H7 (cell line): ENCODE measurements at regions not wholly inside any gene's neighbourhood (a gene's known extent, or its start where the extent isn't known, plus 50 kb on each side); places are given as distances from the start of the nearest gene placed in this dataset.

Source experiments
- DNase-seq: peaks from one replicate; pipeline ENCODE4 v3.0.0; 2012
- H3K27me3 ChIP-seq: 2 replicates; pipeline ENCODE4 v1.6.0; 2011; ENCODE audit warnings: mild to moderate bottlenecking, low read length; ENCODE audit not compliant: control insufficient read depth, insufficient read depth
- H3K36me3 ChIP-seq: replicated peaks from 2 replicates; pipeline ENCODE4 v1.5.1; 2011; ENCODE audit warnings: low read length; ENCODE audit not compliant: control insufficient read depth, insufficient read depth
- H3K4me3 ChIP-seq: 2 replicates; pipeline ENCODE4 v1.5.1; 2011; ENCODE audit warnings: low read depth, mild to moderate bottlenecking, control low read depth, low read length, moderate library complexity; ENCODE audit not compliant: insufficient read depth

DNA sequence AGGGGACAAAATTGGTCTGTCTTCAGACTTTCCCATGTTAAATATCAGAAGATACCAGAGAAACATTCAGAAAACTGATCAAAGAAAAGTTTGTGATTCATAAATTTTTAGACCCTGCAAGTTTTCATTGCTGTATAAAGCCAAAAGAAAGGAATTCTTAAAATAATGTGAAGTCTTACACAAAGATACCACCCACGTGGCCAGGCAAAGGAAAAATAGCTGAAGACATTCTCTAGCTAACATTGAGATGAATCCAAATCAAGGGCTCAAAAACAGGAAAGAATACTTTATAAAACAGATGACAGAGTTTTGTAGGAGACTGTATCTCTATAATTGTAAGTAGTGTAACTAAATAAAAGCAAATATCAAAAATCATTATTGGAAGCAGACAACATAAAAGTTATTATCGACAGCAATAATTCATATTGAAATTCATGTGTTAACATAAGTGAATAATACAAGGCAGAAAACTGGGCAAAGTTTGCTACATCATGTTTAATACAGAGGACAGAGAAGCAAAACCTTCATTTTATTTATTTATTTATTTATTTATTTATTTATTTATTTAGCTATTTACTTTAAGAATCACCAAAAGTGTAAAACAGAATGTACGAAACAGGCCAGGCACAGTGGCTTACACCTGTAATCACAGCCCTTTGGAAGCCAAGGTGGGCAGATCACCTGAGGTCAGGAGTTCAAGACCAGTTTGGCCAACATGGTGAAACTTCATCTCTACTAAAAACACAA is 204.6 kb upstream of the SLIT2 start:
- Histone ChIP-seq H3K36me3 (no peaks in the 10 kb centered on the region), H3K4me3 (no peak overlapping the region), H3K27me3 (no peaks in the 10 kb centered on the region)
- no peak for DNase-seq

DNA sequence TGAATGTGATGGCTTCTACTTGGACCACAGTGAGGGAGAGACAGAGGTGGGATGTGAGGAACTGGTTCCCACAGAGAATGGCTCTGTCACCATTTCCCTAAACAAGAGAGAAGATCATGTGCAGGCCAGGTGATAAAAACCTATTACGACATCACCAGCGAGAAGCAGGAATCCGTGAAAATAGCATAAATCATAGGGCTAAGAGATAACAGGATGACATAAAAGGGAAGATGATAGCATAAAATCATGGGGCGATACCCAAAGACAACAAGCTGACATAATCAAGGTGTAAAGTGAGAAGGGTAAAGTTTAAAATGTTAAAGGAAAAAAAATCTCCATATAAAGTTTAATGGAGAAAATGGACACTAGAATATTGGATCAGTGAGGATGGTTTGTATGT is 205.5 kb upstream of the SLIT2 start:
- Histone ChIP-seq H3K27me3 (no peaks in the 10 kb centered on the region), H3K4me3 (no peak overlapping the region), H3K36me3 (no peaks in the 10 kb centered on the region)
- DNase-seq = no peak

DNA sequence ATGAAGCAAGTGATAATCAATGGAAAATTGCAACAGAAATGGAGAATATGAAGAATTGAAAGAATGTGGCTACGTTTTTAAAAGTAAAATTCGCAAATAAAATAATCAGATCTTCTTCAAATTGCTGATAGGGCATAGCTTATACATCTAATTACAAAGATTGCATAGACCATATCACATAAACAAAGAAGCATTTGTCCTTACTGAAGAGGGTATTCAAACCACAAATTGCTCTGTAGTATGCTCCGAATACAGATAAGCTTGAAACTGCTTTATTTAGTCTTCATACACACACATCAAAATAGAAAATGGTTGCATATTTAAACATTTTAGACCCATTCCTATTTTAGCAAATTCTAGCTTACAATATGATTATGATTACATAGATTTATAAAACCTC is 206.7 kb upstream of the SLIT2 start:
- Histone ChIP-seq H3K36me3 (no peaks in the 10 kb centered on the region), H3K27me3 (no peaks in the 10 kb centered on the region), H3K4me3 (no peak overlapping the region)
- no peak for DNase-seq

DNA sequence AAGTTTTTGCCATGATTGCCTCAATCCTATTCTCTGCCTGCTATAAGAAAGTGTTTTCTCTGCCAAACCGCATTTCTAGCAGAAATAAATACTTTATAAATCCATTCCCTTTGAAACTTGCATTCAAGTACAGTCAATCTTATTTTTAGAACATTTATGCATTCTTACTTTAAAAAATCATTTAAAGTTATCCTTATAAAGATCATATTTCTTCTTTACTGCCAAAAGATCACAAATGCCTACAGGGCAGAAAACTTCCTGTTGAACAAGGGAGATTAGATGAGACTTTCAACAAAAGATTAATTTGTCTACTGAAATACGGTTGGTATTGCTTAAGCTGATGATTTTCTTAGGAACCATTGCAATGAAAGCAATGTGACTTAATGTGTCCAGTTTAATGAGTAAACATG is 207.2 kb upstream of the SLIT2 start:
- no peak for DNase-seq
- Histone ChIP-seq H3K4me3 (no peak overlapping the region), H3K27me3 (no peaks in the 10 kb centered on the region), H3K36me3 (no peaks in the 10 kb centered on the region)

DNA sequence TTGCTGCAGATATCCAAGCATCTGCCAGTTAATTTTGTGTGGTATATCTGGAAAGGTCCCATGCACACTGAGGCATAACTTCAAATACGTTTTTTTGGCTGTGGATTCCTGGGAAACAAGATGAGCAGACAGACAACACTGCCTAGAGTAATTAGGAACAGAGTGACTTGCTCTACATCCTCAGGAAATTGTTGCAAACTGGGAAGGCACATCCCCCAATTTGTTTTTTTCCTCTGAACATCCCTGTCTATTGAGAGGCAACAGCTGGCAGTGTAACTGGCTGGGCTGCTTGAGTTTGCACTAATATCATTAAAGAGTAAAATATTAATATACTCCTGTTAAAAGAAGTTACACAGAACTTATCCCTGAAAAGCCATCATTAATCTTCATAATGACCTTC is 207.7 kb upstream of the SLIT2 start:
- DNase-seq = no peak
- H3K27me3 ChIP-seq = no peaks in the 10 kb centered on the region
- H3K4me3 ChIP-seq = no peak overlapping the region
- H3K36me3 ChIP-seq = no peaks in the 10 kb centered on the region

DNA sequence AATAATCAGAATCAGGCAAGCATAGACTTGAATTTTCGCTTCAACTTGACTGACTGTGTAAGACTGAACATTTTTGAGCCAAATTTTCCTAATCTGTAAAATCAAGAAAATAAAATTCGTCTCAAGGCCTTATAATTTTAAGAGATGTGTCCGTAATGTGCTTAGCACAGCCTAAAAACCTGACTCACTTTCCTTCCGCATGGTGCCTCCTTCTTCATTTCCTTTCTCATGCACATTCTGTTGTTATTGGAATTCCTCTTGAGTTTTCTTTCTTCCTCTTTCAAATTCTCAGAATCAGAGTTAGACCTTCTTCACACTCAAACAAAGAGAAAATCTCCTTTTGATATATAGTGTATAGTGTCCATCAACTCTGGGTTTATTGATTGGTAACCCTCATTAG is 208.9 kb upstream of the SLIT2 start:
- H3K36me3 ChIP-seq = no peaks in the 10 kb centered on the region
- no peaks in the 10 kb centered on the region for H3K27me3 ChIP-seq
- DNase-seq = no peak
- no peak overlapping the region for H3K4me3 ChIP-seq

DNA sequence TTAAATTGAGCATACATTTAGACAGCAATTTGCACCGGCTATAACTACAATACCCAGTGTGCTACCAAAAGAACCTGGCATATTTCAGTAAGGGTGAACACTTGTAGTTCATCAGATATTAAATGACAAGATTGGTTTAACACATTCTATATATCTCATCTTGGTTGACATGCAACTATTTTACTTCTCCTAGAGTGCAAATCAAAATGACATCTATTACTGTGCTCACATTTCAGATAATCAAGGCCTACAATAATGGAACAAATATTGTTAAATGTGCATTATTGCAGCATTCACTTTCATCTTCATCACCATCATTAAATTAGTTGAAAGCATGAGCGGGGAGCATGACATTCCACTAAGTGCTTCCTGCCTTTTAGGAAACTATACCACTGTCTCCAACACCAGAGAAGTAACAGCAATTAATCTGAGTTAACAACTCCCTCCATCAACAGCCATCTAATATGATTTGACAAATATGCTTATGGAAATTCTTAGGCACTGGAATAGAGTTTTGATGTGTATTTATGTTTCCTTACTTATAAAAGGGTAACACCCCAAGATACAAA is 209.8 kb upstream of the SLIT2 start:
- Histone ChIP-seq H3K4me3 (no peak overlapping the region), H3K27me3 (no peaks in the 10 kb centered on the region), H3K36me3 (no peaks in the 10 kb centered on the region)
- no peak for DNase-seq

DNA sequence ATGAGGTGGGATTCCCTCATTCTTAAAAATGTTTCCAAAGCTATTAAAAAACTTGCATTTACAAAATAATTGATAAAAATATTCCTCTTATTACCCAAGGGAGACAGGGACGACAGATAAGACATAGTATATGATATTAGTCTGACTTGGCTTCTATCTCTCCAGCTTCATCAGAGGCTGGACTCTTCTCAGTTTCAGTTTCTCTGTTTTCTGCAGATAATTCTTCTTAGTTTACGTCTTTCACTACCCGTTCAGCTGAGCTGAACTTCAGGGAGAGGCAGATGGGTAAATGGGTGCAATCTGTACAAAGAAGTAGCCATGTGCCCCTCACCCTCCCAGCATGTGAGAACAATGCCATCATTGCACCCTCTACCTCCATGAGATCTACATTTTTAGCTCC is 214.0 kb upstream of the SLIT2 start:
- Histone ChIP-seq H3K4me3 (no peak overlapping the region), H3K36me3 (no peaks in the 10 kb centered on the region), H3K27me3 (no peaks in the 10 kb centered on the region)
- no peak for DNase-seq

DNA sequence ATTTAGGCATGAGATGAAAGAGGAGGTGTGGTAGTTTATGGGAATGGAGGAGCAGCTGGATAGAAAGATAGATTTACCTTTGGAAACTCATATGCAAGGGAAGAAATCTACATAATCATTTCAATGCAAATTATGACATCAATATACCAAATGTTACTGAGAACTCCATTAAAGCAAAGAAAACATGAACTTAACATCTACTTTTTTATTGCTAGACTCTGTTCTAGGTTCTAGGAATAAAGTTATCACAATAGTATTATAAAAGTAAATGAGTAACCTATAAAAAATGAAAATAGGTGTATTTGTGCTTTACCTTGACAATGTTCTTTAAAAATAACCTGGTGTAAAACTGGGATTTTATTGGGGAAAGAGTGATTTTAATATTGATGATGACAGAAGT is 221.6 kb upstream of the SLIT2 start:
- Histone ChIP-seq H3K4me3 (no peak overlapping the region), H3K27me3 (no peaks in the 10 kb centered on the region), H3K36me3 (no peaks in the 10 kb centered on the region)
- no peak for DNase-seq

DNA sequence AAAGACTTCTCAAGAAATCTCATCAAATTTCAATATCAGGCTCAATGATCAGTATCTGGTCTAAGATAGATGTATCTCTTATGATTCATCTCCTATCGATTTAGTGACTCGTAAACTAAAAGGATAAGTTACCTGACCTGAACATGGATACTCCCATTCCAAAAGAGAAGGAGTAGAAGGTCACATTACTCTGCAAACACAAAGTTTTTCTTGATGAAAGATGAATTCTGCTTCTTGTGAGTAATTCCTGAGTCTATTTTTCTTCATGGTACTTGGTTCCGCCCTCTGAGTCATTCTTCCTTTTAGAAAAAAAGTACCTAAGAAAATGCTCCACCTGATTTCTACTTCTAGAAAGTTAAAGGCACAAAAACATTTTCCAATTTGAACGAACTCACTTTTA is 223.1 kb upstream of the SLIT2 start:
- no peak overlapping the region for H3K4me3 ChIP-seq
- no peaks in the 10 kb centered on the region for H3K36me3 ChIP-seq
- DNase-seq = no peak
- H3K27me3 ChIP-seq = no peaks in the 10 kb centered on the region

DNA sequence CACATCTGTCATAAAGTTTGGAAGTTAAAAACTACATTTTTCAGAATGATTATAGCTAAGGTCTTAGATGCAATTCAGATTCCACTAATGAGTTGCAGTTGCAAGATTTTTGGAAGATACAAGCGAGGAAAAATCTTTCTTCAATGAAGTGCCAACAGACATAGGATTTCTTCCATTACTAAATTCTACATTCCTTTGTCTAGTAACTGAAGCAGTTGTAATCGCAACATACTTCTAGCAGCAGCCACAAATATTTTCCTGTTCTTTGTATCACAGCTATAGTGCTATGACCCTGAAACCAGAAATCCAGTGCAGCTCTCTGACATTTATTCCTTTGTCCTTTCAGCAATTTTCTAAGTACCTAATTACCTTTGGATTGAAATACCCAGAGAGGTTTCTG is 225.2 kb upstream of the SLIT2 start:
- Histone ChIP-seq H3K27me3 (no peaks in the 10 kb centered on the region), H3K36me3 (no peaks in the 10 kb centered on the region), H3K4me3 (no peak overlapping the region)
- no peak for DNase-seq

DNA sequence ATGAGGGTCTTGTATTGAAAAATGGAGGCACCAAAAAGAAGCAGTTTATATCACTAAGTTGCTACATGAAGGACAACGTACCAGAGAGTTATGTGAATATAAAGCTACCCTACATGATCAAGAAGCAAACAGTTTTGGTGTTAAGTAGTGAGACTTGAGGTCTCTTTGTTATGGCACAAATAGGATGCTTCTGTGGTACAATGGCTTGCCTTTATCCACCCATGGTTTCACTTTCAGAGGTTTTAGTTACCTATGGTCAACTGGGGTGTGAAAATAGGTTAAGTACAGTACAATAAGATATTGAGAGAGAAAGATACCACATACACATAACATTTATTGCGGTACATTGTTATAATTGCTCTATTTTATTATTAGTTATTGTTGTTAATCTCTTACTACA is 229.2 kb upstream of the SLIT2 start:
- DNase-seq = no peak
- no peaks in the 10 kb centered on the region for H3K36me3 ChIP-seq
- no peaks in the 10 kb centered on the region for H3K27me3 ChIP-seq
- no peak overlapping the region for H3K4me3 ChIP-seq

DNA sequence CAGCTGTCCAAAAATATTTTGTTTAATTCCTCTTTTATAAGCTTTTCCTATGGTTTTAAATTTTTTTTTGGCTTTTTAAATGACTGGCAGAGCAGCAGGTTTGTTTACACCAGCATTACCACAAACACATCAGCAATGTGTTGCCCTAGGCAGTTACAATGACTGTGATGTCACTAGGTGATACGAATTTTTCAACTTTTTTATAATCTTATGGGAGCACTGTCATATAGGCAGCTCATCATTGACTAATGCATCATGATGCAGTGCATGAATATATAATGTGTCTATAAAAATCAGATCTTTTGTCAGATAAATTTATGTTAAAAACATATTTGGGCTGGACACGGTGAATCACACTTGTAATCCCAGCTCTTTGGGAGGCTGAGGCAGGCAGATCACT is 231.6 kb upstream of the SLIT2 start:
- Histone ChIP-seq H3K27me3 (no peaks in the 10 kb centered on the region), H3K36me3 (no peaks in the 10 kb centered on the region), H3K4me3 (no peak overlapping the region)
- no peak for DNase-seq

DNA sequence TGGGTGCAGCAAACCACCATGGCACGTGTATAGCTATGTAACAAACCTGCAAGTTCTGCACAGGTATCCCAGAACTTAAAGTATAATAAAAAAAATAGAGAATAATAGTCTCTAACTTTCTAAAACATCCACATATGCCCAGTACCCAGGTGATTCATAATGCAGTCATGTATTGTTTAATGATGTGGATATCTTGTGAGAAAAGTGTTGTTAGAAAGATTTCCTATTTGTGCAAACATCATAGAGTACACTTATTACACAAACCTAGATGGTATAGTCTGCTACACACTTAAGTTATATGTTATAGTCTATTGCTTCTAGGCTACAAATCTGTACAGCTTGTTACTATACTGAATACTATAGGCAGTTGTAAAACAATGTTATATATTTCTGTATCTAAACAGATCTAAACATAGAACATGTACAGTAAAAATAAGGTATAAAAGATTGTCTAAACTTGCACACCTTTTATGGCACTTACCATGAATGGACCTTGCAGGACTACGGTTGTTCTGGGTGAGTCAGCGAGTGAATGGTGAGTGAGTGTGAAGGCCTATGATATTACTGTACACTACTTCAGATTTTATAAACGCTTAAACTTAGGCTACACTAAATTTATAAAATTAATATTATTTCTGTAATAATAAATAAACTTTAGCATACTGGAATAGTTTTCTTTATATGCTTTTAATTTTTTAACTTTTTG is 232.2 kb upstream of the SLIT2 start:
- no peak overlapping the region for H3K4me3 ChIP-seq
- H3K27me3 ChIP-seq = no peaks in the 10 kb centered on the region
- no peaks in the 10 kb centered on the region for H3K36me3 ChIP-seq
- DNase-seq = no peak

DNA sequence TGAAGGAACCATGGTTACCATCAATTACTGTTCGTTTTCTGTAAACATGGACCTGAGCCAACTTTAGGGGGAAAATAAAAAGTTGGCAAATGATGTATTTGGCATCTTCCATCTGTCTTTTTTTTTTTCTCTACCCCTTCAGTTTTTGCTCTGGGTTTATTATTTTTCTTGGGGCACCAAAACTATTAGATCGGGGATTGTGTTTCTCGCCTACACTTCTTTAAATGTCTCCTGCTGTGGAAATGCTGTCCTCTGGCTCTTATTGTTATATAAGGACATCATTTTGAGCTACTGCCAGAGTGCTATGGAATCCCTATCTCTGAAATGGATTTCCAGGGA is 234.0 kb upstream of the SLIT2 start:
- H3K36me3 ChIP-seq = no peaks in the 10 kb centered on the region
- DNase-seq = no peak
- H3K4me3 ChIP-seq = no peak overlapping the region
- no peaks in the 10 kb centered on the region for H3K27me3 ChIP-seq
